HG03139 (cell line): ENCODE measurements at regions not wholly inside any gene's neighbourhood (a gene's known extent, or its start where the extent isn't known, plus 50 kb on each side); places are given as distances from the start of the nearest gene placed in this dataset.
"Not testable (repeated sequence)": the region's sequence is repeated elsewhere in the genome, so short reads cannot be mapped to it uniquely, and the experiment has no call there.

Experiments
- ATAC-seq: cut with Tn5 transposase; IDR thresholded peaks from one replicate; pipeline ENCODE4 v1.9.1; 2021; ENCODE audit not compliant: unreplicated experiment

DNA sequence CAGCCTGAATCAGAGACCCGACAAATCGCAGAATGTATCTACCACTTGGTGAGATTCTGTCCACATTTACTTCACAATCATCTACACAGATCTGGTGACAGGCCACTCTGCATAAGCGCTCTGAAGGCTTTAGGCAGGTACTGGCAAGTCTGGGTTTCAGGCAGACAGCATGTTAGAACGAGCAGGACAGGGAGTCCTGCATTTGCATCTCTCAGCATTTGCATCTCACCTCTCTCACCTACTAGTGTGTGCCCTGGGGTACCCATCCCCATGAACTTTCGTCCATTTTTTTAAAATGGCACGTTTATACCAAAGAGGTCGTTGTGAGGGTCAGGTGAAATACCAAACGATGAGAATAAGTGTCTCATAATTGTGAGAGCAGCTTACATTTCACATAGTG lies 108.2 kb downstream of the SPATA31A1 start:
- ATAC-seq = peak; percentile 26

DNA sequence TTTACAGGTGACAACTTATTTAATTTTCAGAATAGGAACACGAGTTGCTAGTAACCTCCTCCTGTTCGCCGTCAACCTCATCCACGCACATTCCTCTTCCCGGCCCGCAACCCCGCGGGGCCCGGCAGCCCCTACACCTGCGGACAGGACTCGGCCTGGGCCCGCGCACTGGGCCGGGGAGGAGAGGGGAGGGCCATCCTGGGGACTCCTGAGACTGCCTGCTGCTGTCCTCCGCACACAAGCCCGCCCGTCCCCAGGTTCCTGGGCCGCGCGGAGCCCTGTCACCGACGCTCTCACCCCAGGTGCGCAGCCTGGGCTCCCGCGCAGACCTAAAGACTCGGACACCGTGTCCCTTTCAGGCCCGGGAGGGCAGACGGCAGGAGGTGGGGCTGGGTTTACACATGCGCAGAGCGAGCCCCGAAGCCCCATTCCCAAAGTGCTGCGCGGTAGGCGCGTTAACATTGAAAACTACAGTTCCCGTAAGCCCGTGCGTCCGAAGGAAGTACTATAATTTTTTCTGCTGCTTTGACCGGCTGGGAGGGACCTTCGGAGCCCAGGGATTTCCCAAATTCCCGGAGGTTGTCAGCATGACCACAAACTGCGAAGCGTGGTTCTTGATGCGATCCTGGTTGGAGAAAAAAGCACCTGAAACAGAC lies 108.8 kb downstream of the SPATA31A1 start:
- peak; percentile 95 for ATAC-seq

DNA sequence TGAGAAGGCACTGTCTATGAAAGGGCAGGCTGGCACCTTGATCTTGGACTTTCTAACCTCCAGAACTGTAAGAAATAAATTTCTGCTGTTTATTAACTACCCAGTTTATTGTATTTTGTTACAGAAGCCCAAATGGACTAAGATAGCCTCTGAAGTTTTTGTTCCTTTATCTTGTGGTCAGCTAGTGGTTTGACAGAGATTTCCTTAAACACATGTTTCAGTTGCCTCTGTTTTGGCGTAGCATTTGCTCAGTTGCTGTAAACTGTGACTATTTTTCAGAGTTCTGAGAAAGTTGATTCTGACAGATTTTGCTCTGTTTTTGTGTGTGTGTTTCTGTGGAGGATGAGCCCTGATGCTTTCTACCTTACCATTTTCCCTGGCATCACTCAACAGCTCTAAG lies 119.0 kb downstream of the SPATA31A1 start:
- peak; percentile 98 for ATAC-seq

DNA sequence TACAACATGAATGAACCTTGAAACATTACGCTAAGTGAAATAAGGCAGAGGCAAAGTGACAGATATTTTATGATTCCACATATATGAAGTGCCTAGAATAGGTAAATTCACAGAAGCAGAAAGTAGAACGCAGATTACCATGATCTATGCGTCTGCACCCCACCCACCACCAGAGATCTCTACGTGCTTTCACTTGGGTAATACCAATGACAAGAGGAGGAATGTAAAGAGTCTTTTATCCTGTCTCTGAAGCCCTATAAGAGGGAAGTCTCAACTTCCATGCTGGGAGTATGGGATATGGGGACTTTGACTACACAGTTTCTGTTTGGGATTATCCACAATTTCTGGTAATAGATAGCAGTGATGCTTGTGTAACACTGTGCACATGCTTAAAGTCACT lies 127.6 kb downstream of the SPATA31A1 start:
- not testable (repeated sequence) for ATAC-seq

DNA sequence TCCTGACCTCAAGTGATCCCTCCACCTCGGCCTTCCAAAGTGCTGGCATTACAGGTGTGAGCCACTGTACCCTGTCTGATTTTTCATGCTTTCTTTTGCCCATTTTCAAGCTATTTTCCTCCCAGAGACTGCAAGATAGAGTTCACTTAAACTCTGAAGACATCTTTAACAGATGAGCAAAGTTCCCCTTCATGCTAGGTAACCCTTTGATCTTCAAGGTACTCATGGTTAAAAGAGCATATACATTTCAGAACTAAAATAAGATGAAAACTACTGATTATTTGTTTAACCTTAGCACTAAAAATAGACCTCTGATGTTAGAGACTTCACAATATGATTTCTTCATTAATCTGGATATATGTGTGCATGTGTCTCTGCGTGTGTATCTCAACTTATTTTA lies 128.4 kb downstream of the SPATA31A1 start:
- not testable (repeated sequence) for ATAC-seq

DNA sequence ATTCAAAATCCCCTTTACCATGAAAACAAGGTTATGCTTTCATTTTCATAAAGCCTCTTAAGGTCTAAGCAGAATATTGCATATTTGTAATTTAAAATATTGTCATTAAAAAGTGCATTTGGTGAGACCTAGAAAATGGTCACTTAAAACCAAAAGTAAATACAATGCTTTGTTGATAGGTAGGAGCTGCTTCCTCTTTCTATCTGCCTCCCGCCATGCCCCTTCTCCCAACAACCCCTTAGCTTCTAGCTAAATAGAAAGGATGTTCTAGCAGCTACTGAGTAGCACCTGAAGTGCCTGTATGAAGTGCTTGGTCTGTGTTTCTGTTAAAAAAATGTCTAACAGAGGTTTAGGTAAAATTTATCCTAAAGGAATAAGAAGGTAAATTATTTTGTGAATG lies 128.8 kb downstream of the SPATA31A1 start:
- peak; percentile 77 for ATAC-seq

DNA sequence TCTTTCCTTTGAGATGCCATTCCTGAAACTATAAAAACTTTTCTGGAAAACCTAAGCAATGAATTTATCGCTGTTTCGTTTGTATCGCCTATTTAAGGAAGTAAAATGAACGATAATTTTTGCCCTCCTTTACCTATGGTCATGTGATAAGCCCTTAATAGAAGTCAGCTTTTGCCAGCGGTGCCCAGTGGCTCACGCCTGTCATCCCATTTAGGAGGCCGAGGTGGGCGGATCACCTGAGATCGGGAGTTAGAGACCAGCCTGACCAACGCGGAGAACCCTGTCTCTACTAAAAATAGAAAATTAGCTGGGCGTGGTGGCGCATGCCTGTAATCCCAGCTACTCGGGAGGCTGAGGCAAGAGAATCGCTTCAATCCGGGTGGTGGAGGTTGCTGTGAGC lies 132.0 kb downstream of the SPATA31A1 start:
- ATAC-seq = not testable (repeated sequence)

DNA sequence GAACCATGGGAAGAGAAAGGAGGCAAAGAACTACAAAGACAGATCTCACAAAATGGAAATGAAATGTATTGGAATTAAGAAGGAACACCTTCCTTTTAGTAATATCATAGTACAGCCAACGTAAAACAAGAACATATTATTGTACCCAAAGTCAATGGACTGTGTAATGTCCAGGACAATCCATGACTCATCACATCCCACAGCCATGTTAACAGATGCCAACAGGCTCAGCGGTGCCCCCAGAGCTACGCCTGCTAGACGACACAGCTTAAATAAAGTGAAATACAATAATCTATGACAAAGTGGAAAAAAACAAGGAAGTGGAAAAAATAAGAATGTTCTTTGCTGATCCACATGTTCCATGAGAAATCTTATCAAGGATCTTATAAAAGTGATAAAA lies 140.8 kb downstream of the SPATA31A1 start:
- ATAC-seq = not testable (repeated sequence)

DNA sequence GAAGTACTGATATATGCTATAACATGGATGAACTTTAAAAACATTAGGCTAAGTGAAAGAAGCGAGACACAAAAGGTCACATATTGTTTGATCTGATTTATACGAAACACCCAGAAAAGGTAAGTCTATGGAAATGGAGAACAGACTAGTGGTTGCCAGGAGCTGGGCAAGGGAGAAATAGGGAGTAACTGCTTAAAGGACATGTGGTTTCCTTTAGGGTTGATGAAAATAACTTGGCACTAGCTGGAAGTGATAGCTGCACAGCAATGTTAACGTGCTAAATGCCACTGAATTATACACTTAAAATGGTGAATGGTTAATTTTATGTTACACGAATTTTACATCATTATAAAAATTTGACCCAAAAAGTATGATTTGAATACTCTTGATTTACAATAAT lies 147.7 kb downstream of the SPATA31A1 start:
- not testable (repeated sequence) for ATAC-seq

DNA sequence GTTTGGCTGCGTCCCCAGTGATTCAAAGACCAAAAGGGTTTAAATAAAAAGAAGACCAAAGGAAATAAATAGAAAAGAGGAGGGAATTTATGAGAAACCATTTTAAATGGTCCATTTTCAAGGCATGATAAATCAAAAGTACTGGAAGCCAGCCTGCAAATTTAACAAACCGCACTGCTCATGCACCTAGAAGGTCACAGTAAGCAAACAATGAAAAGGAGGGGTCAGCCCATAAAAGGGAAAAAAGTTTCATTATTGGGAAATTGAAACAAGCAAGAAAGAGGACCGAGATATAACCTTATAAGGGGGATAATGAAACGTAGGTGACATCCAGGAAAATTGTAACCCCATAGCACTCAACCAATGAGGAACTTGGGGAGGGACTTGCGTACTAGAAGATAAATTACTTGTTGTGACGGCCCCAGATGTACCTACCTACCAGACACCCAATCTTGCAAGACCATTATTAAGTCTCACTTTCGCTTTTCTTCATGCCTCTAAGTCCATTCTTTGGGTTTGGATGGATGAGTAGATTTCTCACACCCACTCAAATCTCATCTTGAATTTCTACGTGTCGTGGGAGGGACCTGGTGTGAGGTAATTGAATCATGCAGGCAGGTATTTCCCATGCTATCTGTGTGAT lies 172.0 kb downstream of the SPATA31A1 start:
- not testable (repeated sequence) for ATAC-seq

DNA sequence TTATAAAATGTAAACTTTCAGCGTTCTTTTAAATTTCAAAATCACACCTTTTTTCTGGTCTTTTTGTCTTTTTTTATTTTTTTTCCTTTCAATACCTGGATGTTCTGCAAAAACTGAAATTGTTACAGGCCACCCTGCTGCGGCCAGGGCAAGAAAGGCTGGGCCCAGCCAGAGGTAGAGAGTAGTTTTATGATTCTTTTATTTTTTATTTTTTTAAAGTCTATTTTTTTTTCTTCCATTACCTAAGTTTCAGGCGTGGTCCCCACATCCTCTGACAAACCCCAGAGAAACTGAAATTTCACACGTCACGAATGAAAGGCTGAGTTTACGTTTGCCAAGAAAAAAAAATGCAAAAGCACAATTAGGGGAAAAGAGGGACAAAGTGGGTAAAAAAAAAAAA lies 177.1 kb downstream of the SPATA31A1 start:
- not testable (repeated sequence) for ATAC-seq

DNA sequence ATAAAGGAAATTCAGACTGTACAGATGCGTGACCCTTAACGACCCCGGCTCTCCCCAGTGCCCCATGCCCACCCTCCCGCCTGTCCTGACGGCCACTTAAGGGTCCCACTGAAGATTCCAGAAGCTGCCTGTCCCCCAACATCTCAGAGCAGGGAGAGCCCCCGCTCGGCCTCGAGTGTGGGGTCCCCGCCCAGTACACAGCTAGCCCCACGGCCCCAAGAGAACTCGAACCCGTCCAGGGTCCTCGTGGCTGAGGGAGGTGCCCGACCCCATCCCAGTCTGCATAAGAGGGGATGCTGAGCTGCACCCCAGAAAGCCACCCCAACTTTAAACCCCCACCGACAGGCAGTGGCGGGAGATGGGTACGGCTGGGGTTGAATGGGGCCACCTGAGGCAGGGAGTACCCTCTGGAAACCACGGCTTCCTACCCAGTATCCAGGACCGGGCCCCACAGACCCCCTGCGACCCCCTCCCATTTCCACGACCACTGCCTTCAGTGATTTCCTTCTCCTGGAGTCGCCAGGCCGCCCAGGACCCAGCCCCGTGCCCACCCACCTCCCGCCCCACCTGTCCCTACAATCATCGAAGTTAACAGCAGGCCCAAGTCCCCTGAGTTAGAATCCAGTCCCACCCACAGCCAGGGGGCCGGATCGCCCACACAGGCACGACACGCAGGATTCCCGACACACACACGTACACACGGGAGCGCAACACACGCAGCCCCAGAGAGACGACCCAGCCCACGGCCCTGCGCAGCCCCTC lies 177.7 kb downstream of the SPATA31A1 start:
- not testable (repeated sequence) for ATAC-seq

DNA sequence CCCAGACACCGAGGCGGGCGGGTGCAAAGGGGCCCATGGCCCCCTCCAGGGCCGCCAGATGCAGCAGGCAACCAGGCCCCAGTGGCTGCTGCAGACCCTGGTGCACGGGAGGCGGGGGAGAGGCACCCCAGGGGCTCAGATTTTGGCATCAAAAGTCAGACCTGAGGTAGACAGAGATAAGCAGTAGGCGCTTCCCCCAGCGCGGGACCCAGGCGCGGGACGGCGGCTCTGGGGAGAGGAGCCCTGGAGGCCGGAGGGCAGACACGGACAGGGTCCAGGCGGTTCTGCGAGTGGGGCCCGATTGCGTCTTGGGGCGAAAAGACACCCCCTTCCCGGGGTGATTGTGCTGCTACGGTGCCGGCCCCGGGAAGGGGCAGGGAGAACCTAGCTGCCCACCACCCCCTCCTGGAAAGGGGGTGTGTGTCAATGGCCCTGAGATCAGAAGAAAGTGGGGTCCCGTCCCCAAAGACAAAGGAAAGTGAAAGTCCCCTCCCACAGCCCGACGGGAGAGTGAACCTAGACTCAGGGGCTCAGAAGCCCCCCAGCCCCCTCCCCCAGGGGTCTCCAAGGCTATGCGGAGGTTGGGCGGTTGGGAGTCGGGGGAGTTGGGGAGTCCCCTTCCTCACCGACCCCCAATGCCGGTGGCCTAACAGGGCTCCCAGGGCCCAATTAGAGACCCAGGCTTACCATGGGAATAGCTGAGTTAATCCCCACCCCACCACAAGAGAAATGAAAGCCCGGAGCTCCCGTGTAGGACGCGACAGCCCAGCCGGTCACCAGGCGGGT lies 178.5 kb downstream of the SPATA31A1 start:
- ATAC-seq = not testable (repeated sequence)

DNA sequence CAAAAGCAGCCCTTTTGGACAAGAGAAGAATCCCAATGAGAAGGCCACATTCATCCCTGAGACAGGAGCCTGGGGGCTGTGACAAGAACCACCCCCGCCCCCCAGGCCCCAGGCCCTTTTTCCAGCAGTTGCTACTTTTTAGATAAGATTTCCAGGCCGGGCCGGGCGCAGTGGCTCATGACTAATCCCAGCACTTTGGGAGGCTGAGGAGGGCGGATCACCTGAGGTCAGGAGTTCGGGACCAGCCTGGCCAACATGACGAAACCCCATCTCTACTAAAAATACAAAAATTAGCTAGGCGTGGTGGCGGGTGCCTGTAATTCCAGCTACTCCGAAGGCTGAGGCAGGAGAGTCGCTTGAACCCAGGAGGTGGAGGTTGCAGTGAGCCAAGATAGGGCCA lies 179.4 kb downstream of the SPATA31A1 start:
- ATAC-seq = not testable (repeated sequence)

DNA sequence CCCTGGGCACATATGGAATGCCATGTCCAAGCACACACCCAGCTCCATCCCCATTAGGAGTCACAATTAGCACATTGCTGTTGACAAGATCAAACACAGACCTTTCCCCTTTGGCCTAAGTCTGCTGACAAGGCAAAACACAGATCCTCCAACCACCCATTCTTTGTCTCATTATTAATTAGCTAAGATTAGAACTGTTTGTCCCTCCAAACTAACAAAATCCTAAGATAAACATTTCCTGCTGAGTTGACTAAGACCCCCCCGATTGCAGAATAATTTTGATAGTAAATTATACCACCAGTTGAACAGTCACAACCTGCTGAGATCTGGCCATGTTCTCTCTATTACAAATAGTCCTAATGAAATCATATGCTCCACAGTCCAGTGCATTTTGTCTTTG lies 186.7 kb downstream of the SPATA31A1 start:
- ATAC-seq = not testable (repeated sequence)

DNA sequence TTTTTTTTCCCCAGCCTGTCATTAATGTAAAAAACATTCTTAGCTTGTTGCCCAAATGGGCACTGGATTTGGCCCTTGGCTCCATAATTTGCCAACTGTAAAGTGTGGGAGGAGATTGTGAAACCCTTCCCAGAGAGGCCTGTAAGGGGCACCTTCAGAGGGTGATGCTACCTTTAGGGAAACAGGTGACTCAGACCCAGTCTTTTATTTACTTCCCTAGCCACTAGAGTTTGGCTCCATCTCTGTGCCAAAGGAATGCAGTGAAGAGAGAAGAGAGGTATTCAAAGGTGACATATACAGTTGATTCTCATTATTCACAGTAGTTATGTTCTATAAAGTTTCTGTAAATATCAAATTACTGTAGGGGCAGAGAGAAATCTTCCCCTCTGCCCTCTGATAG lies 189.6 kb downstream of the SPATA31A1 start:
- not testable (repeated sequence) for ATAC-seq

DNA sequence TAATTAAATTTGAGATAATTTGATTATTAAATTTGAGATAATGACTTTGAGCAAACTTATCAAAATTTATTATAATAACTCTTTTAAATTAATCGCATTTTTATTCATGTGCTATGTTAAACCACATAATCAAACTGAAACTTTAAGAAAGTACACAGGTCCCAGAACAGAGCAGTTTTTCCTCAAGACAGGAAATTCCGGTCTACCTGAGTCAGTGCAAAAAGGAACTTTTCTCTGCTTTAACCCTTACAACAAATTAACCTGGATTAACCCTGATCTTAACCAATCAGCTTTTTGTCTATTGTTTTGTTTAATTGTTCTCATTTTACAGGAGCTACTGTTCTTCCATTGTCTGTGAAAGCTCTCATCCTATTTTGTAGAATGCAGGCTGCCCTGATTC lies 195.1 kb downstream of the SPATA31A1 start:
- ATAC-seq = not testable (repeated sequence)

DNA sequence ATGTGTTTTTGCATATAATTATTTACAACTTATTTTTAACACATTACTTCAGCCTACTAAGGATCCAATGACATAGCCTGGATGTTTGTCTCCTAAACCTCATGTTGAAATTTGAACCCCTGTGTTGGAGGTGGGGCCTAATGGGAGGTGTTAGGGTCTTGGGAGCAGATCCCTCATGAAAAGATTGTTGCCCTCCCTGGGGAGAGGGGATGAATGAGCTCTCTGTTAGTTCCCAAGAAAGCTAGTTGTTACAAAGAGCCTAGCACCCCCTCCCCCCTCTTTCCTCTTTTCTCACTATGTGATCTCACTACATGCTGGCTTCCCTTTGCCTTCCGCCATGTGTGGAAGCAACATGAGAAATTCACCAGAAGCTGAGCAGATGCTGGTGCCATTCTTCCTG lies 196.1 kb downstream of the SPATA31A1 start:
- ATAC-seq = not testable (repeated sequence)

DNA sequence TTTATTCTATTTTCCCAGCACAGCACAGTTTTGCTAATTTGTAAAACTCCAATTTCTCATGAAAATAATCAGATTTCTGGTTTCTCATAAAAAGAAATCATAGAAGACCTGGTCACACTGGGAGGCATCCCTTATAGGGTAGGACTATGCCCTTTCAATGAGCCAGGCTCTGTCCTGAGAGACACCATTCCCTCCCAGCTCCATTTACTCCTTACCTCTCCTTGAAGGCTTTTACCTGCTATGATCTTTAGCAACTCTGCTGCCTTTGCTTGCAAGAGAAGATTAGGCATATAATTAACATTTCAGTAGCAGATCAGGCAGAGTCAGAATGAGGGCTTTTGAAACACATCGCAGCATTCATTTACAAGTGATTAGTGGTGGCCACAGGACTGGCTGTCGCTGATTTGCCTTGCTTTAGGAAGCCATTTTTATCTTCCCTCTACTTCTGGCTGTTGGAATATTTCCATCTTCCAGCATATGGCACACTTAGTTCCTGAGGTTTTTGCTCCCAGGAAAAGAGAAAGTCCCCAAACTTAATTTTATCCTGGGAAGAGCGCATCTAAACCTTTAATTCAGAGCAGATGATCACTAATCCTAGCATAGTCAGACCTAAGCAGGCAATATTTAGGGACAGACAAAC lies 196.9 kb downstream of the SPATA31A1 start:
- ATAC-seq = not testable (repeated sequence)

DNA sequence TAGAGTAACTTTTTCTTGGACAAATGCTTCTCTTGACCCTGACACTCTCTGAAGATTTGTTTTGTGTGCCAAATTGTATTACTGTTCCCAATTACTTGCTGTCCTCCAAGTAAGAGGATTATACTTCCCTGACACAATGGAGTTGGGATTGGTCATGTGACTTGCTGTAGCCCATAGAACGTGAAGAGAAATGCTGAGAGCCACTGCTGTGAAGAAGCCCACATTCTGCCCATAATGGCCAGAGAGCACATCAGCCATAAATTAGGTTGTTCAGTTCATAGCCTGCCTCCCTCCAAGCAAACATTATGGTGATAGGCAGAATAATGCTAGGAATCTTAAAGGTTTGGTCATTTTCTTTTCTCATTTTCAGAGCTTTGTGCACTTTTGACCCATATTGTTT lies 198.9 kb downstream of the SPATA31A1 start:
- not testable (repeated sequence) for ATAC-seq

DNA sequence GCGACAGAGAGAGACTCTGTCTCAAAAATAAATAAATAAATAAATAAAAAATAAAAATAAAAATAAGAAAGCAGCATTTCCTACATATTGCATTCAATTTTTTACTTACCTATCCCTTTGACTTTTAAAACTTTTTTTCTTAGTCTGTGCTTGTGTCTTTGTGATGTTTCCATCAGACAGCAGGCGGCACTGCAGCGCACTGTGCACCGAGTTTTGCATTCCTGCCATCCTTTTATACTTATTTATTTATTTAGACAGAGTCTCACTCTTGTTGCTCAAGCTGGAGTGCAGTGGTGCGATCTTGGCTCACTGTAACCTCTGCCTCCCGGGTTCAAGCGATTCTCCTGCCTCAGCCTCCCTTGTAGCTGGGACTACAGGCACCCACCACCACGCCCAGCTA lies 203.9 kb downstream of the SPATA31A1 start:
- peak; percentile 67 for ATAC-seq
